Fibroblast of lung (primary cell): ENCODE measurements at regions not wholly inside any gene's neighbourhood (a gene's known extent, or its start where the extent isn't known, plus 50 kb on each side); places are given as distances from the start of the nearest gene placed in this dataset.
A peak's percentile ranks its signal among the peaks of the same experiment; 100 is the strongest.

Experiments
- DNase-seq, 2 donors: peaks; one replicate each; pipeline versions ENCODE4 v3.0.0 to v3.0.0-alpha.2; 2010; ENCODE audit warnings: low read depth in 2 of 2
- H2AFZ ChIP-seq: 2 replicates; pipeline ENCODE4 v1.5.1; 2012; ENCODE audit warnings: low read length, control low read depth, inconsistent platforms
- H3K27ac ChIP-seq: 2 replicates; pipeline ENCODE4 v1.5.1; 2011; ENCODE audit warnings: low read length, control low read depth; ENCODE audit not compliant: insufficient read depth
- H3K27me3 ChIP-seq: 2 replicates; pipeline ENCODE4 v1.5.1; 2011; ENCODE audit warnings: mild to moderate bottlenecking, low read length; ENCODE audit not compliant: control insufficient read depth, insufficient read depth
- H3K36me3 ChIP-seq: 2 replicates; pipeline ENCODE4 v1.5.1; 2011; ENCODE audit warnings: low read length; ENCODE audit not compliant: control insufficient read depth, insufficient read depth
- H3K4me1 ChIP-seq: 2 replicates; pipeline ENCODE4 v1.5.1; 2011; ENCODE audit warnings: low read length; ENCODE audit not compliant: control insufficient read depth, insufficient read depth; ENCODE audit errors: extremely low read depth
- H3K4me2 ChIP-seq: 2 replicates; pipeline ENCODE4 v1.5.1; 2011; ENCODE audit warnings: low read length, control low read depth; ENCODE audit not compliant: insufficient read depth; ENCODE audit errors: extremely low read depth
- H3K4me3 ChIP-seq, 4 experiments: fragments of 200-600 bp in 1 of 4; sonication (generic) in 1 of 4; replicated peaks in 1 of 4; 2 replicates each; pipeline ENCODE4 v1.5.1; 2011 to 2016; ENCODE audit warnings: low read length in 4 of 4, low read depth in 3 of 4, mild to moderate bottlenecking in 3 of 4, control low read depth in 2 of 4, inconsistent platforms in 1 of 4, mixed read lengths in 1 of 4; ENCODE audit not compliant: insufficient read depth in 1 of 4; ENCODE audit errors: control extremely low read depth in 1 of 4
- H3K79me2 ChIP-seq: 2 replicates; pipeline ENCODE4 v1.5.1; 2012; ENCODE audit warnings: mild to moderate bottlenecking, low read length, inconsistent platforms; ENCODE audit not compliant: control insufficient read depth, insufficient read depth
- H3K9ac ChIP-seq: 2 replicates; pipeline ENCODE4 v1.5.1; 2011; ENCODE audit warnings: mild to moderate bottlenecking, low read length, control low read depth; ENCODE audit not compliant: insufficient read depth
- H3K9me3 ChIP-seq: 2 replicates; pipeline ENCODE4 v1.5.1; 2012; ENCODE audit warnings: low read depth, low read length; ENCODE audit not compliant: control insufficient read depth, insufficient read depth
- H4K20me1 ChIP-seq: 2 replicates; pipeline ENCODE4 v1.5.1; 2011; ENCODE audit warnings: low read length; ENCODE audit not compliant: control insufficient read depth, insufficient read depth; ENCODE audit errors: extremely low read depth
- EZH2 ChIP-seq: IDR thresholded peaks from 2 replicates; pipeline ENCODE4 v1.5.1; 2012; ENCODE audit warnings: low read length, control low read depth, mild to moderate bottlenecking; ENCODE audit errors: missing control alignments
- TF ChIP-seq, protein P1 (sequence below), 2 donors: IDR thresholded peaks in 1 of 2; conservative IDR thresholded peaks in 1 of 2; 1 replicate in 1 of 2; 2 replicates in 1 of 2; pipeline ENCODE4 v1.5.1; 2011 to 2012; ENCODE audit warnings: low read length in 2 of 2, control low read depth in 1 of 2, inconsistent platforms in 1 of 2, low read depth in 1 of 2, mild to moderate bottlenecking in 1 of 2

DNA sequence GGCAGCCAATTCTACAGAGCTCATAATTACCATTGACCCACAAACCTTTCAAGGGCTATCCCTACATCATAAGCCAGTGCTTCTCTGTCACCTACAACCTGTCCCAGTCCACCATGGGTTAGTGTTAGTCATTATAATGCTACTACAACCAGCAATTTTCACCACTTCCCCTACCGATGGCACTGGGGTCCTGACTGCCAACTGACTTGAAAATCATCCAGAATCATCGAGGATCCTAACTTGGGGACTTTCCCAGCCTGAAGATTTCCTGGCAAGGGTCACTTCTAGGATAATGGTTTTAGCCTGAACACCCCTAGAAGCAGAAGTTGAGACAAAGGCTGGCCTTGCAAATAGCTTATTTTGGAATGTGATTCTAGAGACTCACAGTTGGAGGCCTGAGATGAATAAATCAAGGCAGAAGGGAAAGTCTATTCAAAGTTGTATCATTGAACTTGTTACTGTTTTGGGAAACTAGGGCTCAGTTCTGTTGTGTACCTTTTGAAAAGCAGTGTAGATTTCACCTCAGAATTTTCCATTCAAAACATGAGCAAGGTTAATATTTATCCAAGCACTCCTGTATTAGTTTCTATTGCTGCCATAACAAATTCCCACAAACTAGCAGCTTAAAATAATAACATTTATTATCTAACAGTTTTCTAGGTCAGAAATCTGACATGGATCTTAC, 633.0 kb downstream of the LRRC70 start:
- no peak overlapping the region for H3K4me3 ChIP-seq
- no peak for DNase-seq
- TF ChIP-seq, protein P1, sequence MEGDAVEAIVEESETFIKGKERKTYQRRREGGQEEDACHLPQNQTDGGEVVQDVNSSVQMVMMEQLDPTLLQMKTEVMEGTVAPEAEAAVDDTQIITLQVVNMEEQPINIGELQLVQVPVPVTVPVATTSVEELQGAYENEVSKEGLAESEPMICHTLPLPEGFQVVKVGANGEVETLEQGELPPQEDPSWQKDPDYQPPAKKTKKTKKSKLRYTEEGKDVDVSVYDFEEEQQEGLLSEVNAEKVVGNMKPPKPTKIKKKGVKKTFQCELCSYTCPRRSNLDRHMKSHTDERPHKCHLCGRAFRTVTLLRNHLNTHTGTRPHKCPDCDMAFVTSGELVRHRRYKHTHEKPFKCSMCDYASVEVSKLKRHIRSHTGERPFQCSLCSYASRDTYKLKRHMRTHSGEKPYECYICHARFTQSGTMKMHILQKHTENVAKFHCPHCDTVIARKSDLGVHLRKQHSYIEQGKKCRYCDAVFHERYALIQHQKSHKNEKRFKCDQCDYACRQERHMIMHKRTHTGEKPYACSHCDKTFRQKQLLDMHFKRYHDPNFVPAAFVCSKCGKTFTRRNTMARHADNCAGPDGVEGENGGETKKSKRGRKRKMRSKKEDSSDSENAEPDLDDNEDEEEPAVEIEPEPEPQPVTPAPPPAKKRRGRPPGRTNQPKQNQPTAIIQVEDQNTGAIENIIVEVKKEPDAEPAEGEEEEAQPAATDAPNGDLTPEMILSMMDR (conservative IDR thresholded peaks at IDR 0.05 in 1 of 2, IDR thresholded peaks at IDR 0.05 in 1 of 2; ENCODE audit: low read depth in 1 of 2, low read length in 2 of 2), result no peak
- TF ChIP-seq EZH2, result no peak
- no peaks in the 10 kb centered on the region for H4K20me1 ChIP-seq
- no peak overlapping the region for H2AFZ ChIP-seq
- no peak overlapping the region for H3K27ac ChIP-seq
- no peaks in the 10 kb centered on the region for H3K36me3 ChIP-seq
- no peaks in the 10 kb centered on the region for H3K27me3 ChIP-seq
- H3K4me2 ChIP-seq, result no peak overlapping the region
- H3K9me3 ChIP-seq, result no peaks in the 10 kb centered on the region
- H3K9ac ChIP-seq, result no peak overlapping the region
- no peaks in the 10 kb centered on the region for H3K4me1 ChIP-seq
- H3K79me2 ChIP-seq, result no peaks in the 10 kb centered on the region

GRCh38 chr5:63205976-63206375, 627.4 kb downstream of the LRRC70 start:
- no peak for DNase-seq
- no peaks in the 10 kb centered on the region for H4K20me1 ChIP-seq
- H3K27ac ChIP-seq, result no peak overlapping the region
- no peaks in the 10 kb centered on the region for H3K27me3 ChIP-seq
- no peaks in the 10 kb centered on the region for H3K36me3 ChIP-seq
- no peak overlapping the region for H3K9ac ChIP-seq
- H3K4me1 ChIP-seq, result no peaks in the 10 kb centered on the region
- TF ChIP-seq, protein P1 (conservative IDR thresholded peaks at IDR 0.05 in 1 of 2, IDR thresholded peaks at IDR 0.05 in 1 of 2; ENCODE audit: low read depth in 1 of 2, low read length in 2 of 2), result no peak
- no peak for TF ChIP-seq EZH2
- H3K9me3 ChIP-seq, result no peaks in the 10 kb centered on the region
- H3K79me2 ChIP-seq, result no peaks in the 10 kb centered on the region
- no peak overlapping the region for H3K4me3 ChIP-seq
- H3K4me2 ChIP-seq, result no peak overlapping the region
- no peak overlapping the region for H2AFZ ChIP-seq

DNA sequence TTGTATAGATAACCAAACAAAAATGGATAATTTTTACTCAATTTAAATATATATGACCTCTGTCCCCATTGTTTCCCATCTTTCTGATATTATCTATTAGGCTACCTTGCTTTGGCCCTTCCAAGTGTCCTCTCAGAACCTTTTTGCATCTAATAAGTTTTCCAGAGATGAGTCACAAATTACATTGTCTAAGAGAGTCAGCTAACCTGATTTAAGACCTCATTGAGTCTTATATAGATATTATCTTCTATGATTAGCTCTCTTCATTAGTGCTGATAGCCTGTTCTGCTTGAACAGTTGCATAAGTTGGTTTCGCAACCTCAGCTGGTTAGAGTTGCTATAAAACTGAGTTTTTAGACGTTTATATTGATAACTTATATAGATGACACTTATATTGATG, 623.1 kb downstream of the LRRC70 start:
- peak in 1 of 2 donors; percentile 0 for DNase-seq
- no peak overlapping the region for H2AFZ ChIP-seq
- no peak overlapping the region for H3K9ac ChIP-seq
- H3K4me3 ChIP-seq, result no peak overlapping the region
- no peaks in the 10 kb centered on the region for H3K9me3 ChIP-seq
- H4K20me1 ChIP-seq, result no peaks in the 10 kb centered on the region
- H3K4me2 ChIP-seq, result no peak overlapping the region
- H3K36me3 ChIP-seq, result no peaks in the 10 kb centered on the region
- H3K27ac ChIP-seq, result no peak overlapping the region
- no peaks in the 10 kb centered on the region for H3K4me1 ChIP-seq
- no peaks in the 10 kb centered on the region for H3K27me3 ChIP-seq
- no peaks in the 10 kb centered on the region for H3K79me2 ChIP-seq
- TF ChIP-seq EZH2, result no peak
- TF ChIP-seq, protein P1 (conservative IDR thresholded peaks at IDR 0.05 in 1 of 2, IDR thresholded peaks at IDR 0.05 in 1 of 2; ENCODE audit: low read depth in 1 of 2, low read length in 2 of 2), result no peak
